NCI-H1105 treated with DMSO at 0.1 percent for 48 hours (cell line): ENCODE measurements at regions not wholly inside any gene's neighbourhood (a gene's known extent, or its start where the extent isn't known, plus 50 kb on each side); places are given as distances from the start of the nearest gene placed in this dataset.

Experiments used
- DNase-seq: peaks from one replicate; lab custom pipeline; 2025; lab: John Stamatoyannopoulos, UW

GRCh38 chr14:66365388-66365787 lies 120.8 kb upstream of the CCDC196 start:
- DNase-seq, result no peak

GRCh38 chr14:66369157-66369697 lies 116.9 kb upstream of the CCDC196 start:
- DNase-seq, result no peak

DNA sequence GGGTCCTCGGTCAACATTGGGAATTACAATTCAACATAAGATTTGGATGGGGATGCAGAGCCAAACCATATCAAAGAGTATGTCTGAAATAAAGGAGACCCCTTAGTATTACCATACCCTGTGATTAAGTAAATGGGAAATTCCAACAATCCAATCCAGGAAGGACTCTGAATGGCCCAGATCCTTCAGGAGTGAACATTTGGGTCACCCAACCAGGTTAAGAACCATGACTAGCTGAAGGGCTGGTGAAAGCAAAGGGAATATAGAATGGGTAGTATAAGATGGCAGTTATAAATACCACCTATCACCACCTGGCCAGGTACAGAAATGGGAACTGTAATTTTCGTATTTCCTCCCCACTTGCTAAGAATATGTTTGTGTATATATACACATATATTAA lies 114.4 kb upstream of the CCDC196 start:
- DNase-seq, result no peak

DNA sequence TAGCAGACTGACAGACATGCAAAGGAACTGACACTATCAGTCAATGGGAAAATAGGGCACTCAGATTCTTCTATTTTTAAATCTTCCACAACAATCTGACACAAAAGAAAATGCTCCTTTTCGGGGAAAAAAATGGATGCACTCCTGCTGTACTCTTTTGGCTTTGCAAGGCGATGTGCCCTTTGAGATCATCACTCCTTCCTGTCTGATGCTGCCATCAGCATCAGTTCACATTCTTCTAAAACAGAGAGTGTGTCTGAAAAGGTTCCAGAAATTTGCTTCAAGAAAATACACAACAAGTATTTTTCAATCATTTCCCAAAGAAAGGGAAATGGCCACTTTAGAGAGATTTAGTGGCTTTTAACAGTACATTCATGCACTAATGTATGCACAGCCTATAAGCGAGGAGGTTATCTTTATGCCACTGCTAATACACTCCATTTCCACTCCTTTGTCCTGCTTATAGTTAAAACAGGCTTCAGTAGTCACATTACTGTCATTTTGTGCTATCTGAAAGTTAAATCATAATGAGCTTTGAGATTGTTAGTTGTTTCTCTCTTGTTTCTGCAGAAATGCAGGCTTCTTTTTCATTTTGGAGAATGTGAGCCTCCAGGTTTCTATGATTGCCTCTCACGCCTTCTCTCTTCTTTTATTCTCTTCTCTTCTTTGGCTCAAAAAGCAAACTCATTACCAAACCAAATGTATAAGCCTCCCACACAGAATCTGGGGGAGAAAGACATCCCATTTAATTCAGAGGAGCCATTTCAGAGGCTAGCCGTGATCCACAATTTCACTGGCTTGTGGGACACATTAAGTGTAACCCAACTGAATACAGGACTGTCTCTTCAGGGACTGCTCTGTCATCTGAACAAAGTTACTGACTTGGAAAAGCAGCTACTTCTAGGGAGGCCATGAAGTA lies 110.9 kb upstream of the CCDC196 start:
- DNase-seq, result no peak

DNA sequence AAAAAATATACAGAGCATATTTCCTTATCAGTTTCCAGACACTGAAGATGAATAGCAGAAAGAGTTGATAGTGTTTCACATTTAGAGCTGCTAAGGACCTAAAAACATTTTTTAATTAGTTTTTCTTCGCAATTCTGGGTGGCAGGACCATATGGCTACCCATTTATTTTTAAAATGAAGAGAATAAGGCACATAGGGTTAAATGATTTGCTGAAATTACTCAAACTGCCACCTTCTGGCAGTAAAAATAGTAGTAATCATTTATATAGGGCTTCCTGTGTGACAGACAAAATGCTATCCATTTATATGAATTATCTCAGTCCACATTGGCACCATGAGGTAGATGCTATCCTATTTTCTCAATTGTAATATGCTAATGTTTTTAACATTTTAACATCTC lies 108.6 kb upstream of the CCDC196 start:
- no peak for DNase-seq

GRCh38 chr14:66378712-66379505 lies 107.3 kb upstream of the CCDC196 start:
- no peak for DNase-seq

GRCh38 chr14:66380143-66380542 lies 106.0 kb upstream of the CCDC196 start:
- DNase-seq, result peak; percentile 34

DNA sequence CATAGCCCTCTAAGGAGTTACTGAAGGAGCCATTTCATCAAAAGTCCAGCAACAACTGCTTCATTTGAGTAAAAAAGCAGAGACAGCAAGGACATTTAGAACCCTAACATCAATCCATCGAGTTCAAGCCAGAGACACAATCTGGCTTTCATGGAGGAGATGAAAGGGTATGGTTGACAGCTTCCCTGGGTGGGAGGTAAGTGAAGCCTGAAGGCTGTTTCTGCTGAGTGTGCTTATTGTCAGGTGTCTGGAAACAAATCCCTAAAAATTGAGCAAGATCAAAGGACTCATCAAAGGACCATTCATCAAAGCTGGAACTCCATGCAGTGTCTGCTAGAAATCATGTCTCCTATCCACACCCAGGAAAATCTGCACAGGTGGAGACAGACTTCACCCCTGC lies 104.4 kb upstream of the CCDC196 start:
- DNase-seq, result no peak

- no peak for DNase-seq
Observed at GRCh38 chr14:66383257-66383656, 102.9 kb upstream of the CCDC196 start.

- no peak for DNase-seq
Observed at GRCh38 chr14:66383771-66384170, 102.4 kb upstream of the CCDC196 start.

GRCh38 chr14:66388516-66388915 lies 97.7 kb upstream of the CCDC196 start:
- DNase-seq, result no peak

DNA sequence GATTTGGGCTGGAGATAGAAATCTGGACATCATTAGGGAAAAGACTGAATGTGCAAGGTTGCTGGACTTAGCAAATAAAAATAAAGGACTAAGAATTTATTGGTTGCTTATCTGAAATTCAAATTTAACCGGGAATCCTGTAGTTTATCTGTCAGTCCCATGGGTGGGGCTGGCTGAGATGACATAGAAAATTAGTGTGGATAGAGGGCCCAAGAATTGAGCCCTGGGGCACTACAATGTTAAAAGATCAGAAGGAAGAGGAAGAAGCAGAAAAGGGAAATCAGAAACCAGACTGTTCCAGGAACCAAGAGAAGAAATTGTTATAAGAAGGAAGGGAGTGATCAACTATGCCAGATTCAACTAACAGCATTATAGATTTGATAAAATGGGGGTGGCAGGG lies 96.7 kb upstream of the CCDC196 start:
- DNase-seq, result no peak

DNA sequence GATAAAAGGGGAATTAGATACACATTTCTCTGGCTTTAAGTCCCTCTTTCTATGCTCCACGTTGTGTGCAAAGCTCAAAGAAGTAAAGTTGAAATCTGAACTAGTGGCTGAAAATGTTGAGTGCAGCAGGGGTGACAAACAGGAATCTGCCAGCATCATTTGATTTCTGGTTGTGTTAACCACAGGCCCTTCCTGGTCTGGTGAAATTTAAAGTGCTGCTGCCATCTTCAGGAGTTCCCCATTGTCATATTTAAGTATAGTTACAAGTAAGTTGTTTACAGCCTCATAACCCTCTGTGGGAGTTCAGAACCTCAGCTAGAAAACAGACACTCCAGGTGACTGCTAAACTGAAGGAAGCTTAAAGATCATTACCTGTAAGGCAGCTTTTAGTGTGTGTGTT lies 90.9 kb upstream of the CCDC196 start:
- no peak for DNase-seq

GRCh38 chr14:66396164-66396563 lies 90.0 kb upstream of the CCDC196 start:
- DNase-seq, result no peak

DNA sequence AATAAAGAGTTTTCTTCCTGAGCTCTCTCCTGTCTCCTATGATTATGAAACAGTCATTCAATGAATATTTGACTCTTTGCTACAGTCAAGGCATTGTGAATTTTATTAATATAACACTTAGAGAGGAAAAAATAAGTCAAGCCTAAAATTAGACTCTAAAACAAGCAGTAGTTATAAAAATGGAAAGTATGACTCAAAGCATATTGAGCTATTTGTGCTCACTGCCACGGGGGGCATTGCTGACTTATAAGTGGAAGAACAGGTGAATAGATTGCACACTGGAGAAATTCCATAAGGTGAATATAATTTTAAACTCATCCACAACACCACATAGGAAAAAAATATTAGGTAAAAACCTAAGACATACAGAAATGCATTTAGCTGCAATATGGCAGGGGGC lies 87.7 kb upstream of the CCDC196 start:
- no peak for DNase-seq

DNA sequence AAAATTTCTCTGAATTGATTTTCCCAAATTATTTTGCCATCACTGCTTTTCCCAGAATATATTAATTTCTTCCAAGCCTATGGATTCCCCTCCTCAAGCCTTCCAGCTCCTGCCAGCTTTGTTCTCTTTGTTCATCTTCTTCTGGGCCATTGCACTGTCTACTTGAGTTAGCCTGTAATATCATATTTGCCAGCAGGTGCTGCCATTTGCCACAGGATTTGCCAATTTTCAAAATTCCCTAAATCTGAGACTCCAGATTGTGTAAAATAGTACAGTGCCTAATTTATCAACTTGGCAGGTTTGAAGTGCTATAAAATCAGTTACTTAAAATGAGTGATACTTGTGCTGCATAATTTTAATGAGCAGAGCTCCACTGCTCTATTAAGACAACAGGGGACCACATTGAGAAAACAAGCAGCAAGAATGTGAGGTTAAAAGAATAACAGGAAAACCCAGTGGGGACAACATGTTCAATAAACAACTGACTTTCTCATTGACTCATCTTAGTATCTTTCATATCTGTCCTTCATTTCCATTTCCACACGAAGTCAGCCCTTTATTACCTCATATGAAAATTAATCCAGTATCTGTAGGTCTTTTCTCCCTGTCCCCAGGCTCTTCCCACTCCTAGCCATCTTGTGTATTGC lies 84.6 kb upstream of the CCDC196 start:
- peak; percentile 47 for DNase-seq

- DNase-seq, result peak; percentile 14
Observed at GRCh38 chr14:66403183-66403582, 83.0 kb upstream of the CCDC196 start.

- DNase-seq, result no peak
Observed at GRCh38 chr14:66404051-66404545, 82.1 kb upstream of the CCDC196 start.

GRCh38 chr14:66405158-66405557 lies 81.0 kb upstream of the CCDC196 start:
- no peak for DNase-seq

DNA sequence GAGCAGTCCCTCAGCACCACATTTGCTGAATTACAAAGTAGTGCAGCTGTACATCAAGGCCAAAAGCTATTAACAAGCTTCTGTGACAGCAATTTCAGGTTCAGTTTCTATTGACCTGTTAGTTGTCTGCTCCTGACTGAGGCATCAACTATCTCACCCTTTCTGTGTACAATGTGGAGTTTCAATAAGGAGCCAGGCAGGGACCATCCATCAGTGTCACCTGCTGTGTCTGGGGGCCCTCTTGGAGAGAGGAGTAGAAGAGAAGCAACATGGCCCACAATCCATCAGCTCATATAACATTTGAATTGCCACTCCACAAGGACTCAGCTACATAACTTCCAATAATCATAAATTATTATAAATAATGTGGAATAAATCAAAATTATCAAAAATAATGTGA lies 72.3 kb upstream of the CCDC196 start:
- no peak for DNase-seq

DNA sequence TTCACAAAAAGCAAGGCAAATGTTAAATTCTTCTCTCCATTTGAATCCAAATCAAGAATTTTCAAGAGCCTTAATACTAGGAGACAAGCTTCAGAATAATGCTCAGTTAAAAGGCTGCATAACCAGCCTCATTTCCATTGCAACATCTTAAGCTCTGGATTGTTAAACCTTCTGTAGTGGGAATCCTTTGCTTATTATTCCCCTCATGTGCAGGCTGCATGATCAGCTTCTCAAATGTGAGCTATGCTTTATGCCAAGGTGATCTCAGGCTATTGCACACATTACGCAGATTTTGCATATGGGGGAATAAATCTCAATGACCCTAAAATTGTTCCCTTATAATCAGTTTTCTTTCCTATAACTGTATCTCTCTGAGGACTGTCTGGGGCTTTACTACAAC lies 71.7 kb upstream of the CCDC196 start:
- DNase-seq, result no peak
